HepG2 (cell line): ENCODE measurements at regions not wholly inside any gene's neighbourhood (a gene's known extent, or its start where the extent isn't known, plus 50 kb on each side); places are given as distances from the start of the nearest gene placed in this dataset.

ENCODE experiments used
- ATAC-seq: fragments of 200-7000 bp; cut with Tn5 transposase; 3 replicates; pipeline ENCODE4 v1.9.1; 2020; ENCODE audit warnings: mild to moderate bottlenecking, moderate library complexity
- BruUV-seq: library from RNA; stranded (reverse); fragments of 400-500 nt; replicated peaks from 2 replicates; lab custom pipeline; 2021; lab: Mats Ljungman, UMichigan
- CTCF ChIA-PET: fragments of 300-600 bp; formaldehyde crosslinking; extraction: SDS; loops from one replicate; lab custom pipeline; 2021; ENCODE audit warnings: low total read pairs, inconsistent platforms, low intra/inter-chr PET ratio; lab: Yijun Ruan, JAX
- POLR2A ChIA-PET: fragments of 350-600 bp; sonication (Branson Sonifier 250); formaldehyde crosslinking; loops from one replicate; lab custom pipeline; 2020; ENCODE audit warnings: antibody characterized with exemption, inconsistent platforms; lab: Yijun Ruan, JAX
- DNase-seq: peaks from one replicate; pipeline ENCODE4 v3.0.0-alpha.2; 2015; ENCODE audit warnings: low spot score
- FAIRE-seq: peaks from 3 replicates; lab custom pipeline; 2011; peaks lifted over from hg19 to GRCh38; lab: Jason Lieb, UNC
- H2AFZ ChIP-seq: one replicate; pipeline ENCODE4 v1.6.1; 2011; ENCODE audit warnings: low read length, inconsistent platforms
- H3K27ac ChIP-seq: fragments of 300-600 bp; 3 replicates; pipeline ENCODE4 v1.8.0; 2011; ENCODE audit warnings: mixed run types, mild to moderate bottlenecking, mixed read lengths, low read length, inconsistent platforms; ENCODE audit not compliant: insufficient read depth; ENCODE audit errors: extremely low read length
- H3K27me3 ChIP-seq, 2 experiments: fragments of 200-600 bp in 1 of 2; 2 replicates in 1 of 2; 3 replicates in 1 of 2; pipeline versions ENCODE4 v1.6.0 to v1.8.0; 2011; ENCODE audit warnings: low read length in 2 of 2, mild to moderate bottlenecking in 2 of 2, moderate library complexity in 2 of 2, inconsistent platforms in 1 of 2; ENCODE audit not compliant: insufficient read depth in 2 of 2, control insufficient read depth in 1 of 2
- H3K36me3 ChIP-seq, 2 experiments: fragments of 200-600 bp in 1 of 2; replicated peaks in 1 of 2; 2 replicates in 1 of 2; 3 replicates in 1 of 2; pipeline versions ENCODE4 v1.5.1 to v1.8.0; 2011; ENCODE audit warnings: low read length in 2 of 2, inconsistent platforms in 1 of 2; ENCODE audit not compliant: insufficient read depth in 2 of 2, control insufficient read depth in 1 of 2
- H3K4me1 ChIP-seq: 2 replicates; pipeline ENCODE4 v1.5.1; 2012; ENCODE audit warnings: low read length, inconsistent platforms; ENCODE audit not compliant: insufficient read depth
- H3K4me2 ChIP-seq: 2 replicates; pipeline ENCODE4 v1.6.0; 2011; ENCODE audit warnings: low read depth, low read length, inconsistent platforms
- H3K4me3 ChIP-seq, 3 experiments: fragments of 200-600 bp in 1 of 3; sonication (generic), shearing (Covaris generic) in 1 of 3; replicated peaks in 1 of 3; 2 replicates each; pipeline ENCODE4 v1.5.1; 2011 to 2016; ENCODE audit warnings: low read length in 3 of 3, inconsistent platforms in 2 of 3, low read depth in 2 of 3, mild to moderate bottlenecking in 2 of 3, control low read depth in 1 of 3, mixed read lengths in 1 of 3; ENCODE audit not compliant: insufficient read depth in 1 of 3
- H3K79me2 ChIP-seq: one replicate; pipeline ENCODE4 v1.6.1; 2011; ENCODE audit warnings: low read length, inconsistent platforms; ENCODE audit not compliant: insufficient read depth
- H3K9ac ChIP-seq: 2 replicates; pipeline ENCODE4 v1.6.0; 2011; ENCODE audit warnings: mild to moderate bottlenecking, low read depth, low read length, inconsistent platforms; ENCODE audit not compliant: insufficient read depth
- H3K9me3 ChIP-seq: 2 replicates; pipeline ENCODE4 v1.5.1; 2012; ENCODE audit warnings: mild to moderate bottlenecking, low read length
- H4K20me1 ChIP-seq: 2 replicates; pipeline ENCODE4 v1.6.0; 2011; ENCODE audit warnings: inconsistent platforms, mild to moderate bottlenecking, low read length, moderate library complexity; ENCODE audit not compliant: insufficient read depth
- DPF2 ChIP-seq: sonication (generic); formaldehyde crosslinking; IDR thresholded peaks from 2 replicates; pipeline ENCODE4 v1.4.0; 2020; ENCODE audit warnings: mild to moderate bottlenecking, low read depth, missing genetic modification reagents, borderline replicate concordance
- FIP1L1 ChIP-seq: fragments of 200-400 bp; formaldehyde crosslinking; IDR thresholded peaks from 2 replicates; pipeline ENCODE4 v1.6.1; 2018; ENCODE audit warnings: low read depth, mild to moderate bottlenecking, low read length, moderate library complexity, borderline replicate concordance; ENCODE audit not compliant: insufficient read depth
- FOXK1 ChIP-seq: sonication (generic); formaldehyde crosslinking; IDR thresholded peaks from 2 replicates; pipeline ENCODE4 v1.4.0; 2020; ENCODE audit warnings: low read depth, missing genetic modification reagents, borderline replicate concordance
- KLF12 ChIP-seq: sonication (generic); formaldehyde crosslinking; IDR thresholded peaks from 2 replicates; pipeline ENCODE4 v1.4.0; 2020; ENCODE audit warnings: missing genetic modification reagents, borderline replicate concordance
- MATR3 ChIP-seq: sonication (generic); formaldehyde crosslinking; IDR thresholded peaks from 2 replicates; pipeline ENCODE4 v1.4.0; 2020; ENCODE audit warnings: missing genetic modification reagents
- NFRKB ChIP-seq: fragments of 450-650 bp; IDR thresholded peaks from 2 replicates; pipeline ENCODE4 v1.6.1; 2017
- REL ChIP-seq: sonication (generic); formaldehyde crosslinking; conservative IDR thresholded peaks from 2 replicates; pipeline ENCODE4 v1.8.0; 2022; ENCODE audit warnings: mild to moderate bottlenecking, missing genetic modification reagents, moderate library complexity
- ZFP82 ChIP-seq: sonication (generic); formaldehyde crosslinking; IDR thresholded peaks from 2 replicates; pipeline ENCODE4 v1.5.1; 2020; ENCODE audit warnings: mild to moderate bottlenecking, missing genetic modification reagents, borderline replicate concordance
- ZNF121 ChIP-seq: sonication (generic); formaldehyde crosslinking; IDR thresholded peaks from 2 replicates; pipeline ENCODE4 v1.5.0; 2020; ENCODE audit warnings: mild to moderate bottlenecking, missing genetic modification reagents
- ZNF260 ChIP-seq: sonication (generic); formaldehyde crosslinking; IDR thresholded peaks from 2 replicates; pipeline ENCODE4 v1.4.0; 2020; ENCODE audit warnings: missing genetic modification reagents, low read depth, mild to moderate bottlenecking, borderline replicate concordance
- ZNF549 ChIP-seq: sonication (generic); formaldehyde crosslinking; IDR thresholded peaks from 2 replicates; pipeline ENCODE4 v1.5.0; 2020; ENCODE audit warnings: missing genetic modification reagents
- ZNF7 ChIP-seq: IDR thresholded peaks from 2 replicates; pipeline ENCODE4 v1.6.1; 2016; ENCODE audit warnings: missing biosample characterization, missing genetic modification reagents
- ZNF746 ChIP-seq: sonication (generic); formaldehyde crosslinking; IDR thresholded peaks from 2 replicates; pipeline ENCODE4 v1.8.0; 2022; ENCODE audit warnings: mild to moderate bottlenecking, missing genetic modification reagents
- WGBS: methylation state at CpG from one replicate; pipeline ENCODE4 v1.1.6; 2017; ENCODE audit warnings: low lambda C conversion rate; 5-methylcytosine and 5-hydroxymethylcytosine counted together
- in situ Hi-C: cut with HindIII; loops from 2 replicates; pipeline ENCODE4 v1.10.0; 2017; ENCODE audit warnings: low pct_unique_long_range_greater_than_20kb; ENCODE audit not compliant: extremely low pct_ligation_motif_present
- intact Hi-C: fragments of 100-400 bp; cut with micrococcal nuclease; formaldehyde crosslinking; loops from one replicate; pipeline ENCODE4 v1.10.0; 2022; ENCODE audit not compliant: unreplicated experiment
- TF ChIP-seq, protein P1 (sequence below): sonication (generic); formaldehyde crosslinking; IDR thresholded peaks from 2 replicates; pipeline ENCODE4 v1.4.0; 2020; ENCODE audit warnings: missing genetic modification reagents, mild to moderate bottlenecking, borderline replicate concordance
- TF ChIP-seq, protein P2 (sequence below): sonication (generic); formaldehyde crosslinking; conservative IDR thresholded peaks from 2 replicates; pipeline ENCODE4 v1.4.0; 2020; ENCODE audit warnings: missing genetic modification reagents
- TF ChIP-seq, protein P3 (sequence below): sonication (generic); formaldehyde crosslinking; IDR thresholded peaks from 2 replicates; pipeline ENCODE4 v1.8.1; 2023; ENCODE audit warnings: mild to moderate bottlenecking, missing genetic modification reagents
- TF ChIP-seq, protein P4 (sequence below): sonication (generic); formaldehyde crosslinking; IDR thresholded peaks from 2 replicates; pipeline ENCODE4 v1.4.0; 2020; ENCODE audit warnings: missing genetic modification reagents; ENCODE audit errors: not compliant biosample characterization
- TF ChIP-seq, protein P5 (sequence below): sonication (generic); formaldehyde crosslinking; IDR thresholded peaks from 2 replicates; pipeline ENCODE4 v1.8.1; 2023; ENCODE audit warnings: mild to moderate bottlenecking, moderate library complexity, missing genetic modification reagents

DNA sequence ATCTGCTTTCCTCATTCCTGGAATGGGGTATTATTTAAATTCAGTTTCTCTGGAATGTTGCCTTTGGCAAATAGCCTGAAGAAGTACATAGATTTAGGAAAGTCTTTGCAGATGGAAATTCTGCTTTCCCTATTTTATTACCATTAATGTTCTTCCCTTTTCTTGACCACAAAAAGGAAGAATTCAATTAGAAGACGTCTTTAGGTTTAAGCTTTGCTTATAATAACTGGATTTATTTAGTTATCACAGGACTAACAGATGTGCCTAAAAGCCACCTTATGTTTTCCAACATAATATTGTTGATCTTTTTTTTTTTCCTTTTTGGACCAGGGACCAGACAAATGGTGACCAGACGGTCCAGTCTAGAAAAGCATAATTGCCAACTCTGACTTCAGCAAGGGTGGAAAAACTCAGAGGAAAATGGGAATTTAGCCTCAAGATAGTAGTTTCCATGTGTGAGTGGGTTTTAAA, 210.1 kb upstream of the SPRY2 start:
- in situ Hi-C loops (no loop called here), intact Hi-C loops (no loop called here)
- no peaks in the 10 kb centered on the region for H3K4me1 ChIP-seq
- H3K27ac ChIP-seq, result no peak overlapping the region
- H3K4me3 ChIP-seq, result no peak overlapping the region
- BruUV-seq, result no TSS peak
- no peak overlapping the region for H2AFZ ChIP-seq
- no peaks in the 10 kb centered on the region for H3K36me3 ChIP-seq
- ChIA-PET POLR2A (no interaction called here), CTCF (no interaction called here)
- TF ChIP-seq ZNF260 (CRISPR knock-in tag), result no peak
- no peak for TF ChIP-seq ZNF121 (CRISPR knock-in tag)
- no peak for TF ChIP-seq DPF2 (CRISPR knock-in tag)
- TF ChIP-seq, protein P1, sequence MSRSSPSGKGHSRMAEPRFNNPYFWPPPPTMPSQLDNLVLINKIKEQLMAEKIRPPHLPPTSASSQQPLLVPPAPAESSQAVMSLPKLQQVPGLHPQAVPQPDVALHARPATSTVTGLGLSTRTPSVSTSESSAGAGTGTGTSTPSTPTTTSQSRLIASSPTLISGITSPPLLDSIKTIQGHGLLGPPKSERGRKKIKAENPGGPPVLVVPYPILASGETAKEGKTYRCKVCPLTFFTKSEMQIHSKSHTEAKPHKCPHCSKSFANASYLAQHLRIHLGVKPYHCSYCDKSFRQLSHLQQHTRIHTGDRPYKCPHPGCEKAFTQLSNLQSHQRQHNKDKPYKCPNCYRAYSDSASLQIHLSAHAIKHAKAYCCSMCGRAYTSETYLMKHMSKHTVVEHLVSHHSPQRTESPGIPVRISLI (CRISPR knock-in tag), result no peak
- TF ChIP-seq FOXK1 (CRISPR knock-in tag), result no peak
- TF ChIP-seq, protein P2, sequence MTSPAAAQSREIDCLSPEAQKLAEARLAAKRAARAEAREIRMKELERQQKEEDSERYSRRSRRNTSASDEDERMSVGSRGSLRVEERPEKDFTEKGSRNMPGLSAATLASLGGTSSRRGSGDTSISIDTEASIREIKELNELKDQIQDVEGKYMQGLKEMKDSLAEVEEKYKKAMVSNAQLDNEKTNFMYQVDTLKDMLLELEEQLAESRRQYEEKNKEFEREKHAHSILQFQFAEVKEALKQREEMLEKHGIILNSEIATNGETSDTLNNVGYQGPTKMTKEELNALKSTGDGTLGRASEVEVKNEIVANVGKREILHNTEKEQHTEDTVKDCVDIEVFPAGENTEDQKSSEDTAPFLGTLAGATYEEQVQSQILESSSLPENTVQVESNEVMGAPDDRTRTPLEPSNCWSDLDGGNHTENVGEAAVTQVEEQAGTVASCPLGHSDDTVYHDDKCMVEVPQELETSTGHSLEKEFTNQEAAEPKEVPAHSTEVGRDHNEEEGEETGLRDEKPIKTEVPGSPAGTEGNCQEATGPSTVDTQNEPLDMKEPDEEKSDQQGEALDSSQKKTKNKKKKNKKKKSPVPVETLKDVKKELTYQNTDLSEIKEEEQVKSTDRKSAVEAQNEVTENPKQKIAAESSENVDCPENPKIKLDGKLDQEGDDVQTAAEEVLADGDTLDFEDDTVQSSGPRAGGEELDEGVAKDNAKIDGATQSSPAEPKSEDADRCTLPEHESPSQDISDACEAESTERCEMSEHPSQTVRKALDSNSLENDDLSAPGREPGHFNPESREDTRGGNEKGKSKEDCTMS, result no peak
- TF ChIP-seq, protein P3, sequence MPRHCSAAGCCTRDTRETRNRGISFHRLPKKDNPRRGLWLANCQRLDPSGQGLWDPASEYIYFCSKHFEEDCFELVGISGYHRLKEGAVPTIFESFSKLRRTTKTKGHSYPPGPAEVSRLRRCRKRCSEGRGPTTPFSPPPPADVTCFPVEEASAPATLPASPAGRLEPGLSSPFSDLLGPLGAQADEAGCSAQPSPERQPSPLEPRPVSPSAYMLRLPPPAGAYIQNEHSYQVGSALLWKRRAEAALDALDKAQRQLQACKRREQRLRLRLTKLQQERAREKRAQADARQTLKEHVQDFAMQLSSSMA (CRISPR knock-in tag), result no peak
- TF ChIP-seq, protein P4, sequence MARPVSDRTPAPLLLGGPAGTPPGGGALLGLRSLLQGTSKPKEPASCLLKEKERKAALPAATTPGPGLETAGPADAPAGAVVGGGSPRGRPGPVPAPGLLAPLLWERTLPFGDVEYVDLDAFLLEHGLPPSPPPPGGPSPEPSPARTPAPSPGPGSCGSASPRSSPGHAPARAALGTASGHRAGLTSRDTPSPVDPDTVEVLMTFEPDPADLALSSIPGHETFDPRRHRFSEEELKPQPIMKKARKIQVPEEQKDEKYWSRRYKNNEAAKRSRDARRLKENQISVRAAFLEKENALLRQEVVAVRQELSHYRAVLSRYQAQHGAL (CRISPR knock-in tag), result no peak
- no peak for TF ChIP-seq ZNF7 (CRISPR knock-in tag)
- no peak for TF ChIP-seq ZNF746
- TF ChIP-seq KLF12 (CRISPR knock-in tag), result no peak
- TF ChIP-seq FIP1L1, result no peak
- TF ChIP-seq ZNF549, result no peak
- no peak for TF ChIP-seq NFRKB
- no peak for TF ChIP-seq MATR3 (CRISPR knock-in tag)
- TF ChIP-seq REL (CRISPR knock-in tag), result no peak
- no peak for TF ChIP-seq ZFP82 (CRISPR knock-in tag)
- TF ChIP-seq, protein P5, sequence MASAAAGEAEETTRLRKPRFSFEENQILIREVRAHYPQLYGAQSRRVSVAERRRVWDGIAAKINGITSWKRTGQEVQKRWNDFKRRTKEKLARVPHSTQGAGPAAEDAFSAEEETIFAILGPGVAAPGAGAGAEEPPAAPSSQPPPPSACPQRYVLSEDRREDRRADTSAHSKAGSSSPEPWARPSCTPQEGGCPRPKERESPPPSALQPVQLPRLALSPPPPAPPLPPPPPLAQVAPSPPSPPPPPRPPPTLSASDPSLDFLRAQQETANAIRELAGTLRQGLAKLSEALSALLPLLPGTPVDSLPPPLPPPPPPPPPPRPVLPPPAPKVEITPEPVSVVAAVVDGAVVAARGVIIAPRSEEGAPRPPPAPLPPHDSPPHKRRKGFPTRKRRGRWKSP (CRISPR knock-in tag), result no peak
- no peaks in the 10 kb centered on the region for H3K79me2 ChIP-seq
- H3K9me3 ChIP-seq, result peaks cover 18% of the 10 kb centered on the region; the same call in 1 of the 2 replicates
- H3K27me3 ChIP-seq, result no peaks in the 10 kb centered on the region
- H3K4me2 ChIP-seq, result no peak overlapping the region
- ATAC-seq (no peak), DNase-seq (no peak), FAIRE-seq (no peak)
- no peaks in the 10 kb centered on the region for H4K20me1 ChIP-seq
- 5% methylated on average over 2 of the region's 2 CpGs for WGBS
- H3K9ac ChIP-seq, result no peak overlapping the region
